Caco-2 (cell line): ENCODE measurements at regions not wholly inside any gene's neighbourhood (a gene's known extent, or its start where the extent isn't known, plus 50 kb on each side); places are given as distances from the start of the nearest gene placed in this dataset.

Source experiments
- BruUV-seq: library from RNA; stranded (reverse); fragments of 400-500 nt; replicated peaks from 2 replicates; lab custom pipeline; 2021; lab: Mats Ljungman, UMichigan
- CTCF ChIA-PET: fragments of 300-600 bp; sonication (Branson Sonifier 250); formaldehyde crosslinking; loops from one replicate; lab custom pipeline; 2022; ENCODE audit warnings: antibody characterized with exemption; lab: Charles Lee
- POLR2A ChIA-PET: fragments of 300-600 bp; sonication (Branson Sonifier 250); formaldehyde crosslinking; loops from one replicate; lab custom pipeline; 2022; ENCODE audit warnings: antibody characterized with exemption; lab: Charles Lee
- DNase-seq, 2 experiments: peaks; one replicate each; pipeline versions ENCODE4 v3.0.0 to v3.0.0-alpha.2; 2020 to 2022
- H3K27me3 ChIP-seq: replicated peaks from 2 replicates; pipeline ENCODE4 v1.6.0; 2011; ENCODE audit warnings: low read length; ENCODE audit not compliant: control insufficient read depth, insufficient read depth
- H3K36me3 ChIP-seq: 2 replicates; pipeline ENCODE4 v1.5.1; 2011; ENCODE audit warnings: low read length; ENCODE audit not compliant: control insufficient read depth, insufficient read depth
- H3K4me1 ChIP-seq: fragments of 250-450 bp; sonication (Bioruptor Pico); 2 replicates; pipeline ENCODE4 v1.5.1; 2020; ENCODE audit warnings: mild to moderate bottlenecking
- H3K4me3 ChIP-seq: 2 replicates; pipeline ENCODE4 v1.5.1; 2011; ENCODE audit warnings: low read depth, mild to moderate bottlenecking, control low read depth, low read length
- H3K9me3 ChIP-seq: fragments of 250-450 bp; sonication (Bioruptor Pico); 2 replicates; pipeline ENCODE4 v1.5.1; 2020; ENCODE audit warnings: mild to moderate bottlenecking, moderate library complexity
- H3K27ac Mint-ChIP-seq: one replicate; pipeline ENCODE4 v1.8.0; 2022; ENCODE audit warnings: mixed read lengths; ENCODE audit not compliant: unreplicated experiment
- H3K27me3 Mint-ChIP-seq: one replicate; pipeline ENCODE4 v1.8.0; 2022; ENCODE audit warnings: mixed read lengths; ENCODE audit not compliant: insufficient read depth, unreplicated experiment
- H3K36me3 Mint-ChIP-seq: one replicate; pipeline ENCODE4 v1.8.0; 2022; ENCODE audit warnings: mild to moderate bottlenecking, mixed read lengths; ENCODE audit not compliant: insufficient read depth, unreplicated experiment
- H3K4me1 Mint-ChIP-seq: one replicate; pipeline ENCODE4 v1.8.0; 2022; ENCODE audit warnings: low read depth, mixed read lengths; ENCODE audit not compliant: unreplicated experiment
- H3K4me3 Mint-ChIP-seq: one replicate; pipeline ENCODE4 v1.8.0; 2022; ENCODE audit warnings: mild to moderate bottlenecking, moderate library complexity, mixed read lengths; ENCODE audit not compliant: unreplicated experiment
- H3K9me3 Mint-ChIP-seq: one replicate; pipeline ENCODE4 v1.8.0; 2022; ENCODE audit warnings: mixed read lengths; ENCODE audit not compliant: unreplicated experiment
- CTCF ChIP-seq, 2 experiments: fragments of 200-600 bp in 1 of 2; IDR thresholded peaks; 1 replicate in 1 of 2; 2 replicates in 1 of 2; pipeline versions ENCODE4 v1.5.1 to v1.8.0; 2011 to 2022; ENCODE audit warnings: antibody characterized with exemption in 1 of 2, control low read depth in 1 of 2, inconsistent platforms in 1 of 2, low read depth in 1 of 2, low read length in 1 of 2, mild to moderate bottlenecking in 1 of 2, moderate library complexity in 1 of 2; ENCODE audit not compliant: insufficient read depth in 1 of 2, severe bottlenecking in 1 of 2, unreplicated experiment in 1 of 2
- intact Hi-C: fragments of 100-400 bp; cut with micrococcal nuclease; formaldehyde crosslinking; loops from one replicate; pipeline ENCODE4 v1.10.0; 2022; ENCODE audit not compliant: unreplicated experiment

- H3K9me3 Mint-ChIP-seq, result no peaks in the 10 kb centered on the region
- peak in 1 of 2 experiments; percentile 20 for DNase-seq
These were observed 176.5 kb upstream of the POU2AF2 start for GRCh38 chr11:111069066-111069465.

GRCh38 chr11:111067994-111068393 is 177.5 kb upstream of the POU2AF2 start:
- intact Hi-C loops, result no loop called here
- no peaks in the 10 kb centered on the region for H3K36me3 Mint-ChIP-seq
- no peak overlapping the region for H3K27ac Mint-ChIP-seq
- no peak overlapping the region for H3K4me3 Mint-ChIP-seq
- Histone ChIP-seq H3K9me3 (peaks cover 12% of the 10 kb centered on the region), H3K36me3 (no peaks in the 10 kb centered on the region), H3K27me3 (no peaks in the 10 kb centered on the region), H3K4me3 (no peak overlapping the region), H3K4me1 (no peaks in the 10 kb centered on the region)
- DNase-seq, result no peak
- BruUV-seq, result no TSS peak
- CTCF ChIA-PET, result no interaction called here
- POLR2A ChIA-PET, result no interaction called here
- TF ChIP-seq CTCF (IDR thresholded peaks at IDR 0.05; ENCODE audit: insufficient read depth in 1 of 2, low read depth in 1 of 2, low read length in 1 of 2, severe bottlenecking in 1 of 2, unreplicated experiment in 1 of 2), result no peak
- no peaks in the 10 kb centered on the region for H3K9me3 Mint-ChIP-seq
- H3K4me1 Mint-ChIP-seq, result no peaks in the 10 kb centered on the region
- H3K27me3 Mint-ChIP-seq, result peaks cover 8% of the 10 kb centered on the region

More at GRCh38 chr11:111069066-111069465, 176.5 kb upstream of the POU2AF2 start:
- Histone ChIP-seq H3K4me3 (no peak overlapping the region), H3K4me1 (no peaks in the 10 kb centered on the region), H3K36me3 (no peaks in the 10 kb centered on the region), H3K27me3 (no peaks in the 10 kb centered on the region), H3K9me3 (peaks cover 12% of the 10 kb centered on the region)
- no peaks in the 10 kb centered on the region for H3K36me3 Mint-ChIP-seq
- H3K4me3 Mint-ChIP-seq, result no peak overlapping the region
- no TSS peak for BruUV-seq
- H3K27me3 Mint-ChIP-seq, result peaks cover 12% of the 10 kb centered on the region
- POLR2A ChIA-PET, result no interaction called here
- TF ChIP-seq CTCF (IDR thresholded peaks at IDR 0.05; ENCODE audit: insufficient read depth in 1 of 2, low read depth in 1 of 2, low read length in 1 of 2, severe bottlenecking in 1 of 2, unreplicated experiment in 1 of 2), result peak; percentile 28 to 42
- no peak overlapping the region for H3K27ac Mint-ChIP-seq
- no peaks in the 10 kb centered on the region for H3K4me1 Mint-ChIP-seq
- intact Hi-C loops, result no loop called here
- CTCF ChIA-PET, result no interaction called here

GRCh38 chr11:111066846-111067245 is 178.7 kb upstream of the POU2AF2 start:
- H3K27ac Mint-ChIP-seq, result no peak overlapping the region
- Histone ChIP-seq H3K4me1 (no peaks in the 10 kb centered on the region), H3K27me3 (no peaks in the 10 kb centered on the region), H3K36me3 (no peaks in the 10 kb centered on the region), H3K9me3 (peaks cover 12% of the 10 kb centered on the region), H3K4me3 (no peak overlapping the region)
- TF ChIP-seq CTCF (IDR thresholded peaks at IDR 0.05; ENCODE audit: insufficient read depth in 1 of 2, low read depth in 1 of 2, low read length in 1 of 2, severe bottlenecking in 1 of 2, unreplicated experiment in 1 of 2), result no peak
- H3K36me3 Mint-ChIP-seq, result no peaks in the 10 kb centered on the region
- CTCF ChIA-PET, result no interaction called here
- no peak overlapping the region for H3K4me3 Mint-ChIP-seq
- no TSS peak for BruUV-seq
- intact Hi-C loops, result no loop called here
- no peaks in the 10 kb centered on the region for H3K9me3 Mint-ChIP-seq
- no peak for DNase-seq
- peaks cover 11% of the 10 kb centered on the region for H3K27me3 Mint-ChIP-seq
- no peaks in the 10 kb centered on the region for H3K4me1 Mint-ChIP-seq
- POLR2A ChIA-PET, result no interaction called here
